NCI-H1436 (cell line): ENCODE measurements at regions not wholly inside any gene's neighbourhood (a gene's known extent, or its start where the extent isn't known, plus 50 kb on each side); places are given as distances from the start of the nearest gene placed in this dataset.
"Not testable (repeated sequence)": the region's sequence is repeated elsewhere in the genome, so short reads cannot be mapped to it uniquely, and the experiment has no call there.

Experiments
- DNase-seq: peaks from one replicate; lab custom pipeline; 2025; lab: John Stamatoyannopoulos, UW

GRCh38 chr21:28418726-28419514, 573.8 kb downstream of the LTN1 start:
- DNase-seq, result no peak

GRCh38 chr21:28410256-28410655, 582.4 kb downstream of the LTN1 start:
- DNase-seq, result no peak

DNA sequence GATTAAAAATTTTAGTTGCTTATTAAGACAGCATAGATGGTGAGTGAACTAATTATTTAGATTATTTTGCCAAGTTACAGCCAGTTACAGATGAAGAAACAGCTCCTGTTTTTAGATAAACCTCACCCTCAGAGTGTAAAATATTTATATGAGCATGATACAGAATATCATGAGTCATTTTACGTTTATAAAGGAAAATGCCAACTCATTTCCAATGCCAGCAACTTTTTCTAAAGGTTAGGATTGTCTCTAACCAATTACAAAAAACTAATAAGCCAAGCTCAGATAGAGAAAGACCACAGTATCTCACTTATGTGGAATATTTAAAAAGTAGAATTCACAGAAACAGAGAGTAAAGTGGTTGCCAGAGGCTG, 590.1 kb downstream of the LTN1 start:
- DNase-seq, result no peak

- no peak for DNase-seq
These were observed 595.6 kb downstream of the LTN1 start for GRCh38 chr21:28397040-28397439.

- no peak for DNase-seq
These were observed 596.3 kb downstream of the LTN1 start for GRCh38 chr21:28396421-28396820.

DNA sequence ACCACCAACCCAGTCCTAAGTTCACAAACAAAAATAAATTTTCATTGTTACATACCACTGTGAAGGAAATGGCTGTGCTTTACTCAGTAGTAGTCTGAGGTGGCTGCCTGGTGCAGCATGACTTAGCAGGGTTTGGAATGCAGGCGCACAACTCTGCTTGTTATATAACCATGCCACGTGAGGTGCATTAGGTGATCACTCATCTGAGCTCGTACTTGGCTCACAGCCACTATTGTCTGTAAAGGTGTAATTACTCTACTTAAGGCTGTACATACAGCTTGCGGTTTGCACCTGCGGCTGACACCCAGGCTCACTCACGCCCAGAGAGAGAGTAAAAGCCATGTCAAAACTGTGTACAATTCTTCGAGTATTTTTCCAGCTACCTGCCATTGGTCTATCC, 599.4 kb downstream of the LTN1 start:
- peak; percentile 93 for DNase-seq

- no peak for DNase-seq
These were observed 600.5 kb downstream of the LTN1 start for GRCh38 chr21:28391938-28392849.

DNA sequence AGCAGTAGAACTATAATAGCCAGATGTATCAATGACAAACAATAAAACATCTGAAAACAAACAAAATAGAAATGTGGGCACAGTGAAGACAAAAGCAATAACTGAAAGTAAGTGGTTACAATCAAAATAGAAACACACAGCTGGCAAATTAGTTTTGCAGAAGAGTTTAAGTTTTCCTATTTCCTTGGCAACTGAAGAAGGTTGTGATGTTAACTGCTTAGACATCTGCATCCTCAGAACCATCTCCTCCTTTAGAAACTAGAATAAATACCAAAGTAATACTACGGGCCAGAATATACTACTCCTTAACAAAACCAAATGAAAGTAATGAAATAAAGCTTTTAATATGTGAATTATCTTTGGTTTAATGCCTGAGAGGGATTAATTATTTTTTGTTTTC, 605.5 kb downstream of the LTN1 start:
- DNase-seq, result no peak

DNA sequence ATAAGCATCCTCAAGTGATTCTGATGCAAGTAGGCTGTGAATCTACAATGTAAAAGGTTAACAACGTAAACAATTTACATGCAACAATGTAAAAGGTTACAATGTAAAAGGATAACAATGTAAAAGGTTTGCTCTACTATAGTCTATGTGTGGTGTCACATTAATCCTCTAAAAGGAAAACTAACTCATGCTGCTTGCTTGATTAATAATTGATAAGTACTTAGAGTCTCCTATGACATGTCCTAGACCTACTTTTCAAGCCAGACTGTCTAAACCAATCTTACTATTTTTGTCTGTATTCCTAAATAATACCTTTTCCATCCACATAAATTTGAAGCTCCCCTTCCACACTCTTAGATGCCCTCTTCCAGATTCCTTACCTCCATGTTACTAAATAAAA, 606.8 kb downstream of the LTN1 start:
- no peak for DNase-seq

GRCh38 chr21:28381000-28381745, 611.5 kb downstream of the LTN1 start:
- DNase-seq, result not testable (repeated sequence)

DNA sequence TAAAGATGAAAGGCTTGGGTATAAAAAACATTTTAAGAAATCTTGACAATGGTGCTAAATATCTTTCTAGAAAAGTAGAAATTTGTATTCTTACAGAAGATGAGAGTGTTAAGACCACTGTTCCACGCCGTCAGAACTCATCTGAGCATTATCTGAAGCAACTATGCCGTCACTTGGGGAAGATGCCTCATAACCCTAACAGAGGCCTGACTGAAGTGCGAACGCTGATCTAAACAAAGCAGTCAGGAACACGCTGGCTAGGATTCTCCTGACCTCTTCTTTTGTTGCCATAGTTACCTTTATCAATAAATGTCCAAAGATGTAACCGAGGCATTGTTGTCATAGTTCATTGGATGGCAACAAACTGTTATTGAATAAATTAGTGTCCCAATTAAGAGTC, 612.4 kb downstream of the LTN1 start:
- no peak for DNase-seq

GRCh38 chr21:28378026-28378425, 614.7 kb downstream of the LTN1 start:
- no peak for DNase-seq

DNA sequence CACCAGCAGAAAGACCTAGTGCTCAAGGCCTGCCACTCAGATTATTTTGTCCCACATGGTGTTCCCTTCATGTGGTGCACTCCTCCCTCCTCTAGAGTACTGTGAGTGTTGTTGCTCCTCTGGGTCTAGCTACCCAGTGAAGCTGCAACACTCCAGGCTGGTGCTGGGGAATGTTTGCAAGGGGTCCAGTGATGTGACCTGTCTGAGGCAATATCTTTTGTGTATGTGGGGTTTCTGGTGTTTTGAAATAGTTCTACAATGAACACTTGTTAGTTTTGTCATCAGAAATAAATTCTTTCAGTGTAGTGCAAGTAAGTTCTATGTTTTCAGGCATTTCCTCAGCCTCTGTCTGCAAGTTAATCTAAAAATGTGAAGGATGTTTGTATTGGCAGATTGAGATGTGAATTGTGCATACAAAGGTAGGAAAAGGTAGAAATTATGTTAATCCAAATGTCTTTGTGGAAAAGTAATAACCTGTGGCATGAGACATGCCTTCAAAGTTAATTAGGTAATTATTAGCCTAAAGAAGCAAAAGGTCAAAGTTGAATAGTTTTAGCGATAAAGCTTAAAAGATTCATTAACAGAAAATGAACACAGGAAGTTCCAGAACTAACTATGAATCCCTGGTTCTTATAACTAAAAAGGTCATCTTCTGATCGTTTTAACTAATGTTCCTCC, 616.8 kb downstream of the LTN1 start:
- DNase-seq, result no peak

DNA sequence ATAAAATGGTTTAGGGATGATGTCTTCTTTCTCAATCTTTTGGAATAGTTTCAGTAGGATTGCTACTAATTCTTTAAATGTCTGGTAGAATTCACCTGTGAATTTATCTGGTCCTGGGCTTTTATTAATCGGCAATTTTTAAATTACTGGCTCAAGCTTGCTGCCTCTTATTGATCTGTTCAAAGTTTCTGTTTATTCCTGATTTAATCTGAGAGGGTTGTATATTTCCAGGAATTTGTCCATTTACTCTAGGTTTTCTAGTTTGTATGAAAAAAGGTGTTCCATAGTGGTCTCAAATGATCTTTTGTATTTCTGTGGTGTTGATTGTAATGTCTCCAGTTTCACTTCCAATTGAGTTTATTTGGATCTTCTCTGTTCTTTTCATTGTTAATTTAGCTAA, 617.8 kb downstream of the LTN1 start:
- no peak for DNase-seq

- DNase-seq, result no peak
These were observed 621.0 kb downstream of the LTN1 start for GRCh38 chr21:28371713-28372112.

- no peak for DNase-seq
These were observed 633.4 kb downstream of the LTN1 start for GRCh38 chr21:28359300-28359699.

GRCh38 chr21:28358702-28359101, 634.0 kb downstream of the LTN1 start:
- no peak for DNase-seq

GRCh38 chr21:28358170-28358569, 634.5 kb downstream of the LTN1 start:
- no peak for DNase-seq

DNA sequence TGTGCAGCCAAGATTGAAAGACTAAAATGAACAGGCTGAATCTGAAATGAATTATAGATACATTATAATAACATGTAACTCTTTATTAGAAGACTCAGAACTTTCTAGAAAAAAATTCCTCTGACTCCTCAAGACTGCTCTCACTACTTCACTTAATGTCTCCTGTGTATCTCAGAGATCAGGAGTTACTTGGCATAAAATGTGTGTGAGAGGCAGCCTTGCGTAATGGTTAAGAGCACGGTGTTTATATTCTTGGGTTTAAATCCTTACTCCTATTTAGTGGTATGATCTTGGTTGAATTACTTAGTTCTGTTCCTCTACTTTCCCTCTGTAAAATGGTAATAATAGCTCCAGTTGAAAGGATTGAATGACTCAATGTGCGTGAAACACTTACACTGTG, 634.9 kb downstream of the LTN1 start:
- DNase-seq, result no peak

GRCh38 chr21:28356422-28356821, 636.3 kb downstream of the LTN1 start:
- no peak for DNase-seq

DNA sequence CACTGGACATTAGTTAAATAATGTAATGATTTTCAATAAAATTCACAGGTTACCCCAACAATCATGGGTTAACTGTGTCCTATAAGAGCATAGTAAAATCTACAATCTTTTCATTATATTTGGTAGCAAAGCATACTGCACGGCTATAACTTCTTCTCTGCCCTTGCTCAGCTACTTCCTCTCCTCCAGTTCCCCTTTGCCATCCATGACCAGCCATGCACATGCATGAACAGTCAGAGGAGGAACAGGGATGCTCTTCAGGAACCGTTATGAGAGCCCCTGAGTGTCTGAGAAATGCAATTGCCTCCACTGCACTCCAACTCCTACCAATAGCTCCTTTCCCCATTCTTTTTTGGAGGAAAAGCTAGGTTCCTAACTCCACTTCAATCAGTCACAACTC, 646.7 kb downstream of the LTN1 start:
- no peak for DNase-seq

GRCh38 chr21:28344985-28345384, 647.7 kb downstream of the LTN1 start:
- no peak for DNase-seq
